Nephron (organoid): ENCODE measurements at regions not wholly inside any gene's neighbourhood (a gene's known extent, or its start where the extent isn't known, plus 50 kb on each side); places are given as distances from the start of the nearest gene placed in this dataset.

ENCODE experiments used
- H3K27ac Mint-ChIP-seq, 3 experiments: 2 replicates each; pipeline ENCODE4 v1.8.0; 2020; ENCODE audit warnings: mixed read lengths in 3 of 3, mild to moderate bottlenecking in 2 of 3, moderate library complexity in 1 of 3
- H3K27me3 Mint-ChIP-seq: 2 replicates; pipeline ENCODE4 v1.8.0; 2021; ENCODE audit warnings: low read depth, mild to moderate bottlenecking, moderate library complexity, mixed read lengths
- H3K36me3 Mint-ChIP-seq: 2 replicates; pipeline ENCODE4 v1.8.0; 2020; ENCODE audit warnings: low read depth, mixed read lengths
- H3K4me1 Mint-ChIP-seq: 2 replicates; pipeline ENCODE4 v1.8.0; 2020; ENCODE audit warnings: mixed read lengths
- H3K4me3 Mint-ChIP-seq, 3 experiments: 2 replicates each; pipeline ENCODE4 v1.8.0; 2020; ENCODE audit warnings: mild to moderate bottlenecking in 3 of 3, mixed read lengths in 3 of 3, moderate library complexity in 2 of 3
- H3K9me3 Mint-ChIP-seq: 2 replicates; pipeline ENCODE4 v1.8.0; 2020; ENCODE audit warnings: mixed read lengths
- CTCF ChIP-seq, 3 experiments: fragments of 200-600 bp; sonication (generic); IDR thresholded peaks; one replicate each; pipeline ENCODE4 v1.5.0; 2021; ENCODE audit warnings: antibody characterized with exemption in 3 of 3; ENCODE audit not compliant: unreplicated experiment in 3 of 3

DNA sequence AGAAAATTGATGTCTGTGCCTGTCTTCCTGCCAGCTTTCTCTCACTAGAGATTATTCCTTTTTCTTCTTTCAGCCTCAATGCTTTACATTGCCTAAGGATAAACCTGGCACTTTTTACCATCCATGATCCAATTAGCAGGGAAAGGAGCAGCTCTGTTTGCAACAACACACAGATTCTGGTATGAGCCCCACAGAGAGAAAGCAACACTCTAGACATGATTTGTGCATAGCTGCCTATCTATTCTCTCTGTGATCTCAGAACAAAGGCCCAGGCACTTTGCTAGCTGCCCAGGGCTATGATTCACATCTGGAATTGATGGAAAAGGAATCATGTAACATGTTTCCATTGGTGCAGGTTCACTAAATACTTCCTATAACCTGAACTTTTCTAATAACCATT, 685.0 kb downstream of the ETS1 start:
- no peak for TF ChIP-seq CTCF (IDR thresholded peaks at IDR 0.05; ENCODE audit: unreplicated experiment in 3 of 3)
- H3K4me1 Mint-ChIP-seq = peaks cover 7% of the 10 kb centered on the region
- H3K27ac Mint-ChIP-seq = peak overlapping the region in 2 of 3 experiments; percentile 21 to 71
- no peak overlapping the region for H3K4me3 Mint-ChIP-seq
- no peaks in the 10 kb centered on the region for H3K27me3 Mint-ChIP-seq
- H3K9me3 Mint-ChIP-seq = peaks cover 13% of the 10 kb centered on the region
- H3K36me3 Mint-ChIP-seq = peaks cover 5% of the 10 kb centered on the region

- Mint-ChIP-seq H3K36me3 (peaks cover 5% of the 10 kb centered on the region), H3K27ac (no peak overlapping the region), H3K27me3 (no peaks in the 10 kb centered on the region), H3K4me1 (peaks cover 15% of the 10 kb centered on the region), H3K9me3 (peaks cover 11% of the 10 kb centered on the region), H3K4me3 (no peak overlapping the region)
- TF ChIP-seq CTCF (IDR thresholded peaks at IDR 0.05; ENCODE audit: unreplicated experiment in 3 of 3) = no peak
Observed at GRCh38 chr11:127898422-127899365, 688.7 kb downstream of the ETS1 start.

DNA sequence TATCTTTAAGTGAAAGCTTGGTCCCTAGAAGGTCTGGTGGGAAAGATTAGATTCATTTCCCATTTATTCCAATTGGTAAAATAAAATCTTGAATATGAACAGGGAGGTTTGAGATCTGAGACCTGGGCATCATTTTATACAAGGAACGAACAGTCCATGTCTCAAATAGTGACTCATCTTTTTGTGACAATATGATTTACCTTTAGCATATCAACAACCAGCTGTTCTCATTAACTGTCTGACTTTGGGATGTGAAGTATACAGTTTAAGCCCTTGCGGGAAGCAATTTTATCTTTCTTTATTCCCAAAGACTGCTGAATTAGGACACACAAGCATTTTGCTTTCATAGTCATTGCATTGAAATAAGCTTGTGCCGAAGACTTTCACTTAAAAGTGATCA, 691.6 kb downstream of the ETS1 start:
- Mint-ChIP-seq H3K4me1 (peaks cover 8% of the 10 kb centered on the region), H3K36me3 (peaks cover 5% of the 10 kb centered on the region), H3K27ac (no peak overlapping the region), H3K27me3 (no peaks in the 10 kb centered on the region), H3K4me3 (no peak overlapping the region), H3K9me3 (peaks cover 11% of the 10 kb centered on the region)
- no peak for TF ChIP-seq CTCF (IDR thresholded peaks at IDR 0.05; ENCODE audit: unreplicated experiment in 3 of 3)

DNA sequence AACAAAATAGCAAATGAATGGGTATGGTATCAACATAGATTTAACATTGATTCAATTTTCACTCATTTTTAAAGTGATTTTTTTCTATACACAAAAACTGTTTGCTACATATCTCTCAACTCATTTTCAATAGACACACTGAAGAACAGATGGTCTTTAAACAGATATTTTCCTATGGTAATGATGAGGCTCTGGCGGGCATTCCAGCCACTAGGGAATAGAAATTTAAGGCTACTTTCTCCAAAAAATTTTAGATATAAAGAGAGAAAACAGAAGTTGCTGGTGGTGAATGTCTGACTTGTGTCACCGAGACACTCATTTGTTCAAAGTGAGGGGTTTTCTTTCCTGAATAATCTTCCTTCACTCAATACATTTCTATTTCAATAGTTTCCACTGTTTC, 693.0 kb downstream of the ETS1 start:
- H3K4me3 Mint-ChIP-seq = no peak overlapping the region
- no peak for TF ChIP-seq CTCF (IDR thresholded peaks at IDR 0.05; ENCODE audit: unreplicated experiment in 3 of 3)

DNA sequence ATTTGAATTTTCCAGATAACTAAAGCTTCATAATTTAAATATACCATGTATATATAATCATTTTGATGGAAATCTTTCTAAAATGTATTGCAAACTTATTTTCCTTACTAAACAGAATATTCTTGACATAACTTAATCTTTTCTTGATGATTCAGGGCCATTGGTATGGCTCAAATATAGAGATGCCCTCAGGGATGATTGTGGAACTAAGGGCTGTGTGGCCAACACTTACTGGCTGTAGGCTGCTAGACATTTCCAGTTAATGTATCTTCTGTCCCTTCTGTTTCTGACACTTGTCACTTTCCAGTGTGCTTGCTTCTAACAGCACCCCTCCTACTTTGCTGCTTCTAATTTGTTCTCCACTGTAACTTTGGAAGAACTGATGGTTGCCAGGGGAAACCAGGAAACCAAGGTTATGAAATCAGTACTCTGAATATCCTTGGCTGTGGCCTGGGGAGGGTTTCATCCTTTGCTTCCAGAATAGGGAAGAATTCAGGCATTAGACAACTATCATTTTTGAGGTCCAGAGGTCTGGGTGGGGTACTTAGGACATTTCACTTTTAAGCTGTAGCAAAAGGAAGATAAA, 697.2 kb downstream of the ETS1 start:
- no peak overlapping the region for H3K4me3 Mint-ChIP-seq
- no peak for TF ChIP-seq CTCF (IDR thresholded peaks at IDR 0.05; ENCODE audit: unreplicated experiment in 3 of 3)
- H3K27me3 Mint-ChIP-seq = no peaks in the 10 kb centered on the region
- H3K4me1 Mint-ChIP-seq = no peaks in the 10 kb centered on the region
- peaks cover 14% of the 10 kb centered on the region for H3K9me3 Mint-ChIP-seq
- H3K27ac Mint-ChIP-seq = peak overlapping the region in 1 of 3 experiments; percentile 55
- H3K36me3 Mint-ChIP-seq = peaks cover 6% of the 10 kb centered on the region

More for the DNA sequence above, 693.0 kb downstream of the ETS1 start:
- H3K27ac Mint-ChIP-seq = no peak overlapping the region
- H3K4me1 Mint-ChIP-seq = peaks cover 8% of the 10 kb centered on the region
- H3K36me3 Mint-ChIP-seq = peaks cover 2% of the 10 kb centered on the region
- peaks cover 8% of the 10 kb centered on the region for H3K9me3 Mint-ChIP-seq
- no peaks in the 10 kb centered on the region for H3K27me3 Mint-ChIP-seq
